GM18505 (cell line): ENCODE measurements at regions not wholly inside any gene's neighbourhood (a gene's known extent, or its start where the extent isn't known, plus 50 kb on each side); places are given as distances from the start of the nearest gene placed in this dataset.

Source experiments
- ATAC-seq: cut with Tn5 transposase; IDR thresholded peaks from one replicate; pipeline ENCODE4 v1.9.1; 2021; ENCODE audit not compliant: unreplicated experiment
- POLR2A ChIP-seq: IDR thresholded peaks from 4 replicates; pipeline ENCODE4 v1.6.1; 2011; ENCODE audit warnings: borderline replicate concordance; ENCODE audit not compliant: insufficient read depth, insufficient read length; ENCODE audit errors: extremely low read depth

DNA sequence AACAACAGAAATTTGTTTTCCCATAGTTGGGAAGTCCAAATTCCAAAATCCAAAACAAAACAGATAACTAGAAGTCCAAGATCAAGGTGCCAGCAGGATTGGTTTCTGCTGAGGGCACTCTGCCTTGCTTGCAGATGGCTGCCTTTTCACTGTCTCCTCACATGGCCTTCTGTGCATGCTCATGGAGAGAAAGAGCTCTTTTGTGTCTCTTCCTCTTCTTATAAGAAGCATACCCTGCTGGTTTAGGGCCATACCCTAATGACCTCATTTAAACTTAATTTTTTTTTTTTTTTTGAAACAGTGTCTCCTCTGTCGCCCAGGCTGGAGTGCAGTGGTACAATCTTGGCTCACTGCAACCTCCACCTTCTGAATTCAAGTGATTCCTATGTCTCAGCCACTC lies 1974.1 kb upstream of the PCDH20 start:
- TF ChIP-seq POLR2A, result no peak
- ATAC-seq, result no peak

DNA sequence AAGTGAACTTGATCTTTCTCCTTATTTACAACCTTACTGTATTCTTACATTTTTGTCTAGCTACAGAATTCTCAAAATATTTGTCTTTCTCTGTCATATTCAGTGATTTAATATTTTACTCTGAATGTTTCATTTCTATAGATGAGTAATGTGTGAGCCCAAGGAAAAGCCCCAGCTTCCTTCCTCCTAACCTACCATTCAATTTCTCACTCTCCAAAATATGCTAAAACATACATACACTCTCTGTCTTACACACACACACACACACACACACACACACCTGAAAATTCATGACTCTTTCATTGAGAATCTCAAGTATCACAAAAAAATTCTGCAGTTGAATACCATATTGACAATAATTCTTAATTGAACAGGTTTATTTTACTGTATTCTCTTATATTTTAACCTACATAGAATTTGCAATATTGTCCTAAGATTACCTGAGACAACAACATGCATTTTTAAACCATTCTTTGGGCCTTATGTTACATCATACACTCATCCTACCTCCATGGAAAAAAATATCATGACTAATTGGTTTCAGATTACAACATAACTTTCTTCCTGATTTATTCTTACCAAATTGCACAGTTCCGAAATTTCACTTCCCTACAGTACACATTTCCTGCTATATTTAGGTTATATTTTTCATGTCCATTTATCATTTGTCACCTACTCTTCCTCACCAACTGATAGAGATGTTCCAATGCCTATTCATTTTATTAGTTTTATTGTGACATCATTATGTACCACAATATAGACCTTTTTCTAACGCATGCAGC lies 1965.6 kb upstream of the PCDH20 start:
- ATAC-seq, result no peak
- no peak for TF ChIP-seq POLR2A

DNA sequence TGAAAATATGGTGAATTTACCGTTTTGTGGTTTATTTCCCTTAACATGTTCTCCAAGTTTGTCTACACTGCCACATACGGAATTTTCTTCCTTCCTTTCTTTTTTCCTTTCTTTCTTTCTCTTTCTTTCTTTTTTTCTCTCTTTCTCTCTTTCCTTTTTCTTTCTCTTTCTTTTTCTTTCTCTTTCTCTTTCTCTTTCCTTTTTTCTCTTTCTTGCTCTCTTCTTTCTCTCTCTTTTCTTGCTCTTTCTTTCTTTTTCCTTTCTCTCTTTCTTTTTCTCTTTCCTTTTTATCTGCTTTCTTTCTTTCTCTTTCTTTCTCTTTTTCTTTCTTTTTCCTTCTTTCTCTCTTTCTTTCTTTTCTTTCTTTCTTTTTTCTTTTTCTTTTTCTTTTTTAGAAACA lies 1962.3 kb upstream of the PCDH20 start:
- no peak for ATAC-seq
- TF ChIP-seq POLR2A, result no peak

DNA sequence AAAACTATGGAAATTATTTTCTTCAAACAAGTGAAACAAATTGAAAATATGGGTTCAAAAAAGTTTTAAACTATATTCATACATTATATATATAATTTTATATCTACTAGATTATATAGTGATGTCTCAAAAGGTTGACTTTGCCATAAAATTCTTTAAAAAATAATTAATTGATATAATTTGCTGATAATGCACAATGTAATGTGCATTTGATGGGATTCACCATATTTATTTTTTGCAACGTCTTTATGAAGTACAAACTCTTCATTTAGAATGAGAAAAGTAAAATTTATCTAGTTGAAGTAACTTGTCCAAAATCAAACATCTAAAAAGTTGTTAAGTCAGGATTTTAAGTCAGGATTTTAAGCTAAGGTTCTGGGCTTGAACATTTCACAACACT lies 1954.5 kb upstream of the PCDH20 start:
- ATAC-seq, result no peak
- TF ChIP-seq POLR2A, result no peak

DNA sequence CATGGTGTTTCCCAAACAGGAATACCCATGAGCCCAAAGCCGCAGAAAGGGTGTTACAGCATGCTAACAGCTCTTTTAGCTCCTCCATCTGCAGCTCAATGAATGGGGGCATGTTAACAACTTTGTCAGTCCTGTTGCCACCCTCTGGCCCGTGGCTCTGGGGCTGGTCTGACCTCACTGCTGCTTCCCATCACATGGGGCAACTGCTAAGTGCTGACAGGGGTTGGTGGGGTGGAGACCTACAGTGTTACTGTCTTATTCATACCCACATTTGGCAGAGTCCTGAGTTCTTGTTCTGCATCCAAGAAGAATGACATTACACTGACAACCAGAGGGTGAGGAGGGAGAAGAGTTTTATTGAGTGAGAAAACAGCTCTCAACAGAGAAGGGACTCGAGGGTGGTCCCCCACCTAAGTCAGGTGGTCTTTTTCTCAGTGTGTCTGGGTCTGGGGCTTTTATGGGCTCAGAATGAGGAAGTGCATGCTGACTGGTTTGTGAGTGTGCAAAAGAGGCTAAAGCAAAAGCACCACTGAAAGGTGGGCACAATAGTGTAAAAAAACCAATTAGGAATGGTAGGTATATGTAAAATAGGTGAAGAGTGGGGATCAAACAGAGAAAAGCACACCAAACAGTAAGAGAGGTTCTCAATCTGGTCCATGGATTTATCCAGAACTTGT lies 1952.0 kb upstream of the PCDH20 start:
- ATAC-seq, result no peak
- no peak for TF ChIP-seq POLR2A

DNA sequence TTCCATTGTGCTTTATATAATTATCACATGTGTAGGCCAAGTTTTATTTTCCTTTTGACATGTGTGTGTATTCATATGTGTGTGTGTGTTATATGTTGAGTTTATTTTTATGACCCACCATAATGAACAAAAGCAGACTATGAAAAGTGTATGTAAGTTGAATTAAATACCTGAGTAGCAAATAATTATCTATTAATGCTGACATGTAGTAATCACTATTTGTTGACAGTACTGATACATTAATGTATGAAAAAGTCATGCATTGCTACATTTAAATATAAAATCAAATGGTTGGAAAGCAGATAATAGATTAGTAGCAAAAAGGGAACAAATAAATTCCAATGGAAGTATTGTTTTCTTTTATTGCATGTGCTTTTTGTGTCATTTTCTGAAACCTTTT lies 1948.5 kb upstream of the PCDH20 start:
- ATAC-seq, result no peak
- TF ChIP-seq POLR2A, result no peak

DNA sequence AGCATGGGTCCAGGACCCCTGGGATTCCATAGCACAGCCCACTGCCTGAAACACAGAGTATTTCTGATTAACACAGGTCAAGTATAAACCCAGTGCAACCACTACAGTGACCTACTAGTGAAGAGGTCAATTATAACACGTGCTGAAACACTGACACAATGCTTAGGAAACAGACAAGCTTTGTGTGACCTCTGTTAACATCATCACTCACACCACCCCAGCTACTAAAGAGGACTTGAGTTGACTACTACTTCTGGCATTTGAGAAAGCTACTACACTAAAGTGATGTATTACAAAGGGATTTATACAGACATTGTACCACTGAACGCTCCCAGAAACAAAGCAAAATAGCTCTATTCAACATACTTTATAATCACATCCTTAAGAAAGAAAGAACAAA lies 1935.9 kb upstream of the PCDH20 start:
- ATAC-seq, result no peak
- TF ChIP-seq POLR2A, result no peak

DNA sequence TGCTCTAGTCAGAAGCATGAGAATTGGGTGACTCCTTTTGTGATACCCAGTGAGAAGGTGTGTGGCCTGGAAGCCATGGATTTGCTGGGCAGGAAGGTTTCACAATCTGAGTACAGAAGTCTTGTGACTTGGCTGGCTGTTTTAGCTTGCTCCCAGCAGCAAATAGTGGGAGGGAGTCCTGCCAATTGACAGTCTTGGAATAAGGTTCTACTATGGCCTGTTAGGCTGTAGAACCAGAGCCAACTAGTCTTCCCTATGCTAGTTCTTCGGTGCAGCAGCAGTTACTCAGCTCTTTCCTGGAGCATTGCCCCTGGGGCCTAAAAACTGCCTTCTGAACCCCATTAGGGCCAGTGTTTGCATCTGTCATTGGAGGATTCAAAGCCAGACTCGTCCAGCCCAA lies 1935.4 kb upstream of the PCDH20 start:
- TF ChIP-seq POLR2A, result no peak
- no peak for ATAC-seq

DNA sequence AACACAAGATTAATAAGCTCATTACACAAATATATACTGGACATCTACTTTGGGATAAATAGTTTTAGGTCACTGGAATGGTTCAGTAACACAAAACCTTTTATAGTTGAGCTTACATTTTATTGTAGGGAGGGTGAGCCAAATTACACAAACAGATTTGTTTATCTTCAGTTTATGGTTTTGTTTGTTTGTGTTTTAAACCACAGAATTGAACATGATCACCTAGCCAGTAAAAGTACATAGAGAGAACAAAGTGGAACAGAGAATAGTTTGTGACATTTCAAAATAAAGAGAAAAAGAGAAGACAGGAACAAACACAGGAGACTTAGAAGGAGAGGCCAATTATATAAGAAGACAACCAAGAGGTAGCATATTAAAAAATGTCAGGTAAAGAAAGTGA lies 1930.2 kb upstream of the PCDH20 start:
- TF ChIP-seq POLR2A, result no peak
- no peak for ATAC-seq

DNA sequence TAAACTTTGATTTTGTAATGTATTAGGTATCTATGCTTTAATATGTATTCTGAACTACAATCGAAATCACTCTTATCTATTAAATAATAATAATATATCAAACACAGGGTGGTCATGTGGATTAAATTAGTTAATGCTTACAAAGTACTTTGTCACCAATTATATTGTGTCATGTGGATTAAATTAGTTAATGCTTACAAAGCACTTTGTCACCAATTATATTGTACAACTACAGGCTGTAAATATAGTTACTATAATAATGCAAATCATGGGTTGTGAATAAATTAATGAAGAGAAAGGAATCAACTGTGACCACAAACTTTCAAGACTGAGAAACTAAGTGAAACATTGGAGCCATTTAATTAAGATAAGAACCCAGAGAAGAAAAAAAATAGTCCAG lies 1929.1 kb upstream of the PCDH20 start:
- ATAC-seq, result no peak
- TF ChIP-seq POLR2A, result no peak

DNA sequence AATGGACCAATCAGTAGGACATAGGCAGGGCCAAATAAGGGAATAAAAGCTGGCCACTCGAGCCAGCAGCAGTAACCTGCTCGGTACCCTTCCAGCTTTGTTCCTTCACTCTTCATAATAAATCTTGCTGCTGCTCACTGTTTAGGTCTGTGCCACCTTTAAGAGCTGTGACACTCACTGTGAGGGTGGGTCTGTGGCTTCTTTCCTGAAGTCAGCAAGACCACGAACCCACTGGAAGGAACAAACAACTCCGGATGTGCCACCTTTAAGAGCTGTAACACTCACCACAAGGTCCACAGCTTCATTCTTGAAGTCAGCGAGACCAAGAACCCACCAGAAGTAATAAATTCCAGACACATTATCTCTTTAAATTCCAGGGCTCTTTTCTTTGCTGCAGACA lies 1922.3 kb upstream of the PCDH20 start:
- TF ChIP-seq POLR2A, result no peak
- ATAC-seq, result no peak

DNA sequence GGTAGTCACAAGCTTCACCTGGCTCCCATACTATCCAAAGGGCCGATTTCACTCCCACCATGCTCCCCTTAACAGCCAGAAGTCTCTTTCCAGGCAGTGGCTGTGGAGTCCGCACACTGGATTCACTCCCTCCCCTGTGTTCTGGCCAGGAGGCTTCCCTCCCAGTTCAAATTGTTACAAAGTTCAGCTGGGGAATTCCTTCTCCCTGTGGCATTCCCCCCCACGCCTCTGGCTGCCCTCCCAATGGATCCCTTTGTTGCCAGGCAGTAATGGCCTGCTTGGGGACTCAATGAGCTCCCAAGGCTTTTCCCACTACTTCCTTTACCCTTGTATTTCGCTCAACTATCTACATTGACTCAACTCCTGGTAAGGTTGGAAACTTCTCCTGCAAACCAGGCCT lies 1921.4 kb upstream of the PCDH20 start:
- TF ChIP-seq POLR2A, result no peak

DNA sequence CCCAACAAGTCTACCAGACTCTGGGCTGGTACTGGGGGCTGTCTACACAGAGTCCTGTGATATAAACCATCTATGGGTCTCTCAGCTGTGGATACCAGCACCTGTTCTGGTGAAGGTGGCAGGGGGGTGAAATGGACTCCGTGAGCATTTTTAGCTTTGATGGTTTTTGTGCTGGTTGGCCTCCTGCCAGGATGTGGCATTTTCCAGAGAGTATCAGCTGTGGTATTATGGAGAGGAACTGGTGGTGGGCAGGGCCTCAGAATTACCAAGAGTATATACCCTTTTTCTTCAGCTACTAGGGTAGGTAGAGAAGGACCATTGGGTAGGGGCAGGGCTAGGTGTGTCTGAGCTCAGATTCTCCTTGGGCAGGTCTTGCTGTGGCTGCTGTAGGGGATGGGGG lies 1920.9 kb upstream of the PCDH20 start:
- no peak for TF ChIP-seq POLR2A
- ATAC-seq, result no peak

More for the DNA sequence above, 1921.4 kb upstream of the PCDH20 start:
- ATAC-seq, result no peak

DNA sequence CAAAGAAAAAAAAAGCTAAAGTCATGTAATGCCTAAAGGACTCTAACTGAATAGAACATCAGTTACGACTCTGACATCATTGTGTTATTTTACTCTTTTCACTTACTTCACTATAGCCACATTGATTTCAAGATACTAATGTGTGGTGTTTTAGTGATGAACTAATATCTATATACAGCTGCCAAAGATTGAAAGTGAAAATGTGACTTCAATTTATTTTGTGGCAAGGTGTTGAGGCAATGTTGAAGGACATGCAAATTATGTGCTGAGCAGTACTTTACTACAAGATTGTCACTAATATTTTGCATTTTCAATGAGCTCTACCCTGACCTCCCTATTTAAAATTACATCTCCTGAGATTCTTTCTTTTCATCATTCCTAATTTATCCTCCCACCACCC lies 1911.9 kb upstream of the PCDH20 start:
- no peak for ATAC-seq
- TF ChIP-seq POLR2A, result no peak

DNA sequence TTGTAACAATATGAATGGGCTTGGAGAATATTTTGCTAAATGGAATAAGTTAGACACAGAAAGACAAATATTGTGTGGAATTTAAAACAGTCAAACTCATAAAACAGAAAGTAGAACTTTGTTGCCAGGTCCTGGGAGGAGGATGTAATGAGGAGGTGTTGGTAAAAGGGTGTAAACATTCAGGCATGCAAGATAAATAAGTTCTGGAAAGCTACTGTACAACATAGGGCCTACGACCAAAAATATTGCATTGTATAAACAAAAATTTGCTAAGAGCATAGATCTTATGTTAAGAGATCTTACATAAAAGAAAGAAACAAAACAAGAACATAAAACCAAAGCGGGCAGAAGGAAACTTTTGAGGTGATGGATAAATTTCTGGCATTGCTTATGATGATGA lies 1907.8 kb upstream of the PCDH20 start:
- ATAC-seq, result no peak
- no peak for TF ChIP-seq POLR2A

DNA sequence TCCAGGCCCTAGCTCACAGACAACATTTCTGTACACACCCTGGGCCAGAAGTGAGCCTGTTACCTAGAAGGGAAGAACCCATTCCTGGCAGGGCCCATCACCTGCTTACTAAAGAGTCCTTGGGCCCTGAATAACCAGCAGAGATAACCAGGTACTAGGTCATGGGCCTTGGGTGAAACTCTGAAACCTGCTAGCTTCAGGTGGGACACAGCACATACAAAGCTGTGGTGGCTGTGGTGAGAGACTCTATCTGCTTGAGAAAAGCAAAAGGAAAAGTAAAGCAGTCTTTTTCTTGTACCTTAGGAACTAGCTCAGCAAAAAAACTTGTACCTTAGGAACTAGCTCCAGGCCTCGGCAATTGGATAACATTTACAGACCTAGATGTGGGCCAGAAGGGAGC lies 1895.9 kb upstream of the PCDH20 start:
- no peak for TF ChIP-seq POLR2A
- ATAC-seq, result no peak
